ENCODE measurements at regions not wholly inside any gene's neighbourhood (a gene's known extent, or its start where the extent isn't known, plus 50 kb on each side); places are given as distances from the start of the nearest gene placed in this dataset.

GRCh38 chr14:58977366-58977765, 211.1 kb upstream of the DAAM1 start (continued):
- no peak for TF ChIP-seq JUND (IDR thresholded peaks at IDR 0.05)
- TF ChIP-seq, protein P1, sequence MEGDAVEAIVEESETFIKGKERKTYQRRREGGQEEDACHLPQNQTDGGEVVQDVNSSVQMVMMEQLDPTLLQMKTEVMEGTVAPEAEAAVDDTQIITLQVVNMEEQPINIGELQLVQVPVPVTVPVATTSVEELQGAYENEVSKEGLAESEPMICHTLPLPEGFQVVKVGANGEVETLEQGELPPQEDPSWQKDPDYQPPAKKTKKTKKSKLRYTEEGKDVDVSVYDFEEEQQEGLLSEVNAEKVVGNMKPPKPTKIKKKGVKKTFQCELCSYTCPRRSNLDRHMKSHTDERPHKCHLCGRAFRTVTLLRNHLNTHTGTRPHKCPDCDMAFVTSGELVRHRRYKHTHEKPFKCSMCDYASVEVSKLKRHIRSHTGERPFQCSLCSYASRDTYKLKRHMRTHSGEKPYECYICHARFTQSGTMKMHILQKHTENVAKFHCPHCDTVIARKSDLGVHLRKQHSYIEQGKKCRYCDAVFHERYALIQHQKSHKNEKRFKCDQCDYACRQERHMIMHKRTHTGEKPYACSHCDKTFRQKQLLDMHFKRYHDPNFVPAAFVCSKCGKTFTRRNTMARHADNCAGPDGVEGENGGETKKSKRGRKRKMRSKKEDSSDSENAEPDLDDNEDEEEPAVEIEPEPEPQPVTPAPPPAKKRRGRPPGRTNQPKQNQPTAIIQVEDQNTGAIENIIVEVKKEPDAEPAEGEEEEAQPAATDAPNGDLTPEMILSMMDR (IDR thresholded peaks at IDR 0.05 in 2 of 3, conservative IDR thresholded peaks at IDR 0.05 in 1 of 3; ENCODE audit: borderline replicate concordance in 1 of 3, insufficient read depth in 1 of 3, low read depth in 2 of 3, low read length in 2 of 3), result no peak

- H3K9me2 ChIP-seq (ENCODE audit: insufficient read depth), result no peaks in the 10 kb centered on the region
- no TSS peak for BruUV-seq (replicated peaks)
These were observed 210.1 kb upstream of the DAAM1 start for GRCh38 chr14:58978343-58978742.

More at GRCh38 chr14:58978343-58978742, 210.1 kb upstream of the DAAM1 start:
- Histone ChIP-seq H3K36me3 (ENCODE audit: control insufficient read depth in 1 of 2, insufficient read depth in 2 of 2, low read length in 2 of 2) (no peaks in the 10 kb centered on the region), H3K9me3 (ENCODE audit: control insufficient read depth in 1 of 2, insufficient read depth in 1 of 2, low read depth in 1 of 2, low read length in 2 of 2) (no peaks in the 10 kb centered on the region), H2AFZ (ENCODE audit: low read depth, low read length, poor library complexity, severe bottlenecking) (no peak overlapping the region), H4K20me1 (ENCODE audit: insufficient read depth) (no peaks in the 10 kb centered on the region), H3K4me1 (ENCODE audit: control insufficient read depth in 1 of 2, insufficient read depth in 2 of 2, low read length in 2 of 2) (no peaks in the 10 kb centered on the region), H3K27me3 (ENCODE audit: insufficient read depth, low read length) (no peaks in the 10 kb centered on the region), H3K9ac (ENCODE audit: low read length) (no peak overlapping the region), H3K4me2 (ENCODE audit: low read length) (no peak overlapping the region), H3K4me3 (replicated peaks in 1 of 2; ENCODE audit: low read depth in 1 of 2, low read length in 2 of 2) (no peak overlapping the region), H3K79me2 (ENCODE audit: insufficient read depth, low read length) (no peaks in the 10 kb centered on the region), H3K27ac (ENCODE audit: low read depth, low read length) (no peak overlapping the region)
- ATAC-seq (no peak), DNase-seq (ENCODE audit: low read depth, low spot score) (no peak)
- intact Hi-C loops (cut with micrococcal nuclease), result no loop called here
- RAD21 ChIA-PET (ENCODE audit: low non-redundant PET in 1 of 2, low total read pairs in 2 of 2, uncharacterized antibody in 2 of 2, unreplicated experiment in 2 of 2), result no interaction called here
- POLR2A ChIA-PET, result no interaction called here
- CTCF ChIA-PET, result no interaction called here
- TF ChIP-seq, protein P2, sequence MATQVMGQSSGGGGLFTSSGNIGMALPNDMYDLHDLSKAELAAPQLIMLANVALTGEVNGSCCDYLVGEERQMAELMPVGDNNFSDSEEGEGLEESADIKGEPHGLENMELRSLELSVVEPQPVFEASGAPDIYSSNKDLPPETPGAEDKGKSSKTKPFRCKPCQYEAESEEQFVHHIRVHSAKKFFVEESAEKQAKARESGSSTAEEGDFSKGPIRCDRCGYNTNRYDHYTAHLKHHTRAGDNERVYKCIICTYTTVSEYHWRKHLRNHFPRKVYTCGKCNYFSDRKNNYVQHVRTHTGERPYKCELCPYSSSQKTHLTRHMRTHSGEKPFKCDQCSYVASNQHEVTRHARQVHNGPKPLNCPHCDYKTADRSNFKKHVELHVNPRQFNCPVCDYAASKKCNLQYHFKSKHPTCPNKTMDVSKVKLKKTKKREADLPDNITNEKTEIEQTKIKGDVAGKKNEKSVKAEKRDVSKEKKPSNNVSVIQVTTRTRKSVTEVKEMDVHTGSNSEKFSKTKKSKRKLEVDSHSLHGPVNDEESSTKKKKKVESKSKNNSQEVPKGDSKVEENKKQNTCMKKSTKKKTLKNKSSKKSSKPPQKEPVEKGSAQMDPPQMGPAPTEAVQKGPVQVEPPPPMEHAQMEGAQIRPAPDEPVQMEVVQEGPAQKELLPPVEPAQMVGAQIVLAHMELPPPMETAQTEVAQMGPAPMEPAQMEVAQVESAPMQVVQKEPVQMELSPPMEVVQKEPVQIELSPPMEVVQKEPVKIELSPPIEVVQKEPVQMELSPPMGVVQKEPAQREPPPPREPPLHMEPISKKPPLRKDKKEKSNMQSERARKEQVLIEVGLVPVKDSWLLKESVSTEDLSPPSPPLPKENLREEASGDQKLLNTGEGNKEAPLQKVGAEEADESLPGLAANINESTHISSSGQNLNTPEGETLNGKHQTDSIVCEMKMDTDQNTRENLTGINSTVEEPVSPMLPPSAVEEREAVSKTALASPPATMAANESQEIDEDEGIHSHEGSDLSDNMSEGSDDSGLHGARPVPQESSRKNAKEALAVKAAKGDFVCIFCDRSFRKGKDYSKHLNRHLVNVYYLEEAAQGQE (IDR thresholded peaks at IDR 0.05; ENCODE audit: low read depth), result no peak
- TF ChIP-seq YY1 (IDR thresholded peaks at IDR 0.05; ENCODE audit: extremely low read depth, insufficient replicate concordance, low read depth, low read length) (no peak), POLR2AphosphoS5 (IDR thresholded peaks at IDR 0.05; ENCODE audit: low read depth, low read length) (no peak), EZH2phosphoT487 (IDR thresholded peaks at IDR 0.05; ENCODE audit: borderline replicate concordance) (no peak)
